Caco-2 (cell line): ENCODE measurements at regions not wholly inside any gene's neighbourhood (a gene's known extent, or its start where the extent isn't known, plus 50 kb on each side); places are given as distances from the start of the nearest gene placed in this dataset.

Experiments used
- BruUV-seq: library from RNA; stranded (reverse); fragments of 400-500 nt; replicated peaks from 2 replicates; lab custom pipeline; 2021; lab: Mats Ljungman, UMichigan
- CTCF ChIA-PET: fragments of 300-600 bp; sonication (Branson Sonifier 250); formaldehyde crosslinking; loops from one replicate; lab custom pipeline; 2022; ENCODE audit warnings: antibody characterized with exemption; lab: Charles Lee
- POLR2A ChIA-PET: fragments of 300-600 bp; sonication (Branson Sonifier 250); formaldehyde crosslinking; loops from one replicate; lab custom pipeline; 2022; ENCODE audit warnings: antibody characterized with exemption; lab: Charles Lee
- DNase-seq, 2 experiments: peaks; one replicate each; pipeline versions ENCODE4 v3.0.0 to v3.0.0-alpha.2; 2020 to 2022
- H3K27me3 ChIP-seq: replicated peaks from 2 replicates; pipeline ENCODE4 v1.6.0; 2011; ENCODE audit warnings: low read length; ENCODE audit not compliant: control insufficient read depth, insufficient read depth
- H3K36me3 ChIP-seq: 2 replicates; pipeline ENCODE4 v1.5.1; 2011; ENCODE audit warnings: low read length; ENCODE audit not compliant: control insufficient read depth, insufficient read depth
- H3K4me1 ChIP-seq: fragments of 250-450 bp; sonication (Bioruptor Pico); 2 replicates; pipeline ENCODE4 v1.5.1; 2020; ENCODE audit warnings: mild to moderate bottlenecking
- H3K4me3 ChIP-seq: 2 replicates; pipeline ENCODE4 v1.5.1; 2011; ENCODE audit warnings: low read depth, mild to moderate bottlenecking, control low read depth, low read length
- H3K9me3 ChIP-seq: fragments of 250-450 bp; sonication (Bioruptor Pico); 2 replicates; pipeline ENCODE4 v1.5.1; 2020; ENCODE audit warnings: mild to moderate bottlenecking, moderate library complexity
- H3K27ac Mint-ChIP-seq: one replicate; pipeline ENCODE4 v1.8.0; 2022; ENCODE audit warnings: mixed read lengths; ENCODE audit not compliant: unreplicated experiment
- H3K27me3 Mint-ChIP-seq: one replicate; pipeline ENCODE4 v1.8.0; 2022; ENCODE audit warnings: mixed read lengths; ENCODE audit not compliant: insufficient read depth, unreplicated experiment
- H3K36me3 Mint-ChIP-seq: one replicate; pipeline ENCODE4 v1.8.0; 2022; ENCODE audit warnings: mild to moderate bottlenecking, mixed read lengths; ENCODE audit not compliant: insufficient read depth, unreplicated experiment
- H3K4me1 Mint-ChIP-seq: one replicate; pipeline ENCODE4 v1.8.0; 2022; ENCODE audit warnings: low read depth, mixed read lengths; ENCODE audit not compliant: unreplicated experiment
- H3K4me3 Mint-ChIP-seq: one replicate; pipeline ENCODE4 v1.8.0; 2022; ENCODE audit warnings: mild to moderate bottlenecking, moderate library complexity, mixed read lengths; ENCODE audit not compliant: unreplicated experiment
- H3K9me3 Mint-ChIP-seq: one replicate; pipeline ENCODE4 v1.8.0; 2022; ENCODE audit warnings: mixed read lengths; ENCODE audit not compliant: unreplicated experiment
- CTCF ChIP-seq, 2 experiments: fragments of 200-600 bp in 1 of 2; IDR thresholded peaks; 1 replicate in 1 of 2; 2 replicates in 1 of 2; pipeline versions ENCODE4 v1.5.1 to v1.8.0; 2011 to 2022; ENCODE audit warnings: antibody characterized with exemption in 1 of 2, control low read depth in 1 of 2, inconsistent platforms in 1 of 2, low read depth in 1 of 2, low read length in 1 of 2, mild to moderate bottlenecking in 1 of 2, moderate library complexity in 1 of 2; ENCODE audit not compliant: insufficient read depth in 1 of 2, severe bottlenecking in 1 of 2, unreplicated experiment in 1 of 2
- intact Hi-C: fragments of 100-400 bp; cut with micrococcal nuclease; formaldehyde crosslinking; loops from one replicate; pipeline ENCODE4 v1.10.0; 2022; ENCODE audit not compliant: unreplicated experiment

GRCh38 chr4:175953960-175954521 lies 111.6 kb upstream of the WDR17 start:
- POLR2A ChIA-PET: no interaction called here
- CTCF ChIA-PET: interaction anchor here (0.7 kb wide), 1 partner anchor 18 kb away, joined by 3 read pairs; no protein-coding TSS in a partner anchor
- Mint-ChIP-seq H3K27me3 (no peaks in the 10 kb centered on the region), H3K9me3 (no peaks in the 10 kb centered on the region), H3K4me1 (no peaks in the 10 kb centered on the region), H3K4me3 (no peak overlapping the region), H3K36me3 (no peaks in the 10 kb centered on the region), H3K27ac (no peak overlapping the region)
- no peaks in the 10 kb centered on the region for H3K36me3 ChIP-seq
- H3K9me3 ChIP-seq: no peaks in the 10 kb centered on the region
- TF ChIP-seq CTCF (IDR thresholded peaks at IDR 0.05; ENCODE audit: insufficient read depth in 1 of 2, low read depth in 1 of 2, low read length in 1 of 2, severe bottlenecking in 1 of 2, unreplicated experiment in 1 of 2): no peak
- BruUV-seq: no TSS peak
- no peak for DNase-seq
- intact Hi-C loops: no loop called here
- no peaks in the 10 kb centered on the region for H3K27me3 ChIP-seq
- no peak overlapping the region for H3K4me3 ChIP-seq
- 0 out of 2 replicates have a peak, but pooled peaks cover 5% of the 10 kb centered on the region for H3K4me1 ChIP-seq

GRCh38 chr4:175954685-175955084 lies 111.0 kb upstream of the WDR17 start:
- BruUV-seq: no TSS peak
- no peak overlapping the region for H3K4me3 Mint-ChIP-seq
- Histone ChIP-seq H3K4me1 (0 out of 2 replicates have a peak, but pooled peaks cover 5% of the 10 kb centered on the region), H3K36me3 (no peaks in the 10 kb centered on the region), H3K27me3 (no peaks in the 10 kb centered on the region), H3K9me3 (no peaks in the 10 kb centered on the region), H3K4me3 (no peak overlapping the region)
- H3K27me3 Mint-ChIP-seq: no peaks in the 10 kb centered on the region
- TF ChIP-seq CTCF (IDR thresholded peaks at IDR 0.05; ENCODE audit: insufficient read depth in 1 of 2, low read depth in 1 of 2, low read length in 1 of 2, severe bottlenecking in 1 of 2, unreplicated experiment in 1 of 2): no peak
- no peak for DNase-seq
- POLR2A ChIA-PET: no interaction called here
- CTCF ChIA-PET: no interaction called here
- no peaks in the 10 kb centered on the region for H3K4me1 Mint-ChIP-seq
- H3K9me3 Mint-ChIP-seq: no peaks in the 10 kb centered on the region
- intact Hi-C loops: no loop called here
- H3K36me3 Mint-ChIP-seq: no peaks in the 10 kb centered on the region
- no peak overlapping the region for H3K27ac Mint-ChIP-seq

DNA sequence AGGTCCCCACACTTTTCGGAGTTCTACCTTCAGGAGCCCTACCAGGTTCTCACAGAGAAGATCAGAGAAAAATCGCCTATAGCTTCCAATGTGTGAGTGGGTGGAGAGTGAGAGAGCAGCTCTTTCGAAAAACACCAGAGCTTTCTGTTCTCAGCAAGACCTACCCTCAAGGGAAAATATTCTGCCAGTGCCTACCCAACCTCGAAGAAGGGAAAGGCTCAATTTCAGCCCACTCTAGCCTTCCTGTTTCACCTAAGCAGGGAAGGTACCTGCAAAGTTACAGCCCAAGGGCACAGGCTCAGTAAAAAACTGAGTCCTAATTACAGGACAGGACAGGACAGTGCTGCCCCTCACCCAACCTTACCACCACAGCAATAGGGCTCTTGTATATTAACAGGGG lies 104.0 kb upstream of the WDR17 start:
- DNase-seq: no peak
- no peak for TF ChIP-seq CTCF (IDR thresholded peaks at IDR 0.05; ENCODE audit: insufficient read depth in 1 of 2, low read depth in 1 of 2, low read length in 1 of 2, severe bottlenecking in 1 of 2, unreplicated experiment in 1 of 2)
- no TSS peak for BruUV-seq
- Mint-ChIP-seq H3K27me3 (no peaks in the 10 kb centered on the region), H3K36me3 (no peaks in the 10 kb centered on the region), H3K4me3 (no peak overlapping the region), H3K9me3 (no peaks in the 10 kb centered on the region), H3K27ac (no peak overlapping the region), H3K4me1 (no peaks in the 10 kb centered on the region)
- H3K36me3 ChIP-seq: no peaks in the 10 kb centered on the region
- ChIA-PET POLR2A (no interaction called here), CTCF (no interaction called here)
- H3K9me3 ChIP-seq: no peaks in the 10 kb centered on the region
- no peak overlapping the region for H3K4me3 ChIP-seq
- no peaks in the 10 kb centered on the region for H3K27me3 ChIP-seq
- intact Hi-C loops: no loop called here
- no peaks in the 10 kb centered on the region for H3K4me1 ChIP-seq
